Posterior cingulate gyrus (tissue), 11 donors: ENCODE measurements at regions not wholly inside any gene's neighbourhood (a gene's known extent, or its start where the extent isn't known, plus 50 kb on each side); places are given as distances from the start of the nearest gene placed in this dataset.
A peak's percentile ranks its signal among the peaks of the same experiment; 100 is the strongest.
"Not testable (repeated sequence)": the region's sequence is repeated elsewhere in the genome, so short reads cannot be mapped to it uniquely, and the experiment has no call there.

Source experiments
- DNase-seq, 10 donors: peaks; one replicate each; pipeline versions ENCODE4 v3.0.0 to v3.0.0-alpha.2; 2020 to 2021; ENCODE audit warnings: mixed read lengths in 3 of 10
- intact Hi-C: fragments of 100-400 bp; cut with DNase I; formaldehyde crosslinking; loops from one replicate; pipeline ENCODE4 v1.15.1; 2023

- DNase-seq, result no peak
- intact Hi-C loops, result no loop called here
These were observed 97.5 kb downstream of the SH3YL1 start for GRCh38 chr2:166381-166780.

DNA sequence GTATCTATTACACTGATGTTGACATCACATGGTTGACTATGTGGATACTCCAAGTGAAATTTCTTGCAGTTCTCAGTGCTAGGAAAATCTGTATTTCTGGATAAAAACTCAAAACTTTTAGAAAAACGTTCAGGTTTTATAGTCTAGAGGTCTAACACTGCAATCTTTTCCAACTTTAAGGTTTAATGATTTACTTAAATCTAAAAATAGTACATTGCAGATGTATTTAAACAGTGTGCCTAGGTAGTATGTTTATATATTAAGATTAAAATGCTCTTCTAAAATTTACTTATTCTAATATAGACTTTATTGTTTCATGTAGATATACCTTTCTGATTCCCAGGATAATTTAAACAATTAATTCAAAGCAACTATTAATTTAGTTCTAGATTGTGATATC lies 98.3 kb downstream of the SH3YL1 start:
- DNase-seq, result no peak
- intact Hi-C loops, result no loop called here

- no peak for DNase-seq
- intact Hi-C loops, result no loop called here
These were observed 101.1 kb downstream of the SH3YL1 start for GRCh38 chr2:162473-163382.

- no peak for DNase-seq
- intact Hi-C loops, result no loop called here
These were observed 102.1 kb downstream of the SH3YL1 start for GRCh38 chr2:161729-162128.

DNA sequence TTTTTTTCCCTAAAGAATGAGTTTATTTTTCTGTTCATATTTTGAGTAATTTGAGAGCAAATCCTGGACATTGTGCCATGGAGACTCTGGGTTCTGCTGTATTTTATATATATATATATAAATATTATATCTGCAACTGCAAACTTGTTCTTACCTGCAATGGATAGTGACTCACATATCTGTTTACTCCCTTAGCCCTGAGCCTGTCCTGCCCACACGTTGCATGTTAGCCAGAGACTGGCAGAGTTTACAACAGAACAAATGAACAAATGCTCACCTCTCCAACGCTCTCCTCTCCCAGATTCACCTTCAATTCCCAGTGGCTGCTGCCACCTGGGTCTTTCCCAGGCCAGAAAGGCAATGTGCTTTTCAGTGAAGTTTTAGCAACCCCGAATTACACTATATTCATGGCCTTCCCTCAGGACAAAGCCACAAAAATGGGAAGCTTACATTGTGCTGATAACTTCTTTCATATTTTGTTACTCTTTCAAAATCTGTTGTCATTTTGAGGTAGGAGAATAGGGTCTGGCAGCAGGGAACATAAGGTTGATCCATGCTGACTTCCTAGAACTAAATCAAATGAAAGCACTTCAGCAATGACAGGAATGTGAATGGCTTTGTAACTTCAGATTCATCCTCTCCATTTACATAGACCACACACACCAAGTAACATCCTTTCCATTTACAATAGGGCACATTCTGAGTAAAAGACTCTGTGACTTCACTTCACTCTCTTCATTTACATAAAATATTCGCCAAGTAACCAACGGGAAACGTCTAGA lies 105.4 kb upstream of the FAM110C start:
- intact Hi-C loops, result no loop called here
- DNase-seq, result no peak

GRCh38 chr2:145407-145806 lies 99.1 kb upstream of the FAM110C start:
- DNase-seq, result no peak
- intact Hi-C loops, result no loop called here

DNA sequence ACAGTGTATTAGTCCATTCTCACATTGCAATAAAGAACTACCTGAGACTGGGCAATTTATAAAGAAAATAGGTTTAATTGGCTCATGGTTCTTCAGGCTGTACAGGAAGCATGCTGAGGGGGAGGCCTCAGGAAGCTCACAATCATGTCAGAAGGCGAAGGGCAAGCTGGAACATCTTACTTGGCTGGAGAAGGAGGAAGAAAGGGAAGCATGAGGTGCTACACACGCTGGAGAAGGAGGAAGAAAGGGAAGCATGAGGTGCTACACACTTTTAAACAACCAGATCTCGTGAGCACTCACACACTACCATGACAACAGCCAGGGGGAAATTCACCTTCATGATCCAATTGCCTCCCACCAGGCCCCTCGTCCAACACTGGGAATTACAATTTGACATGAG lies 95.3 kb upstream of the FAM110C start:
- intact Hi-C loops, result no loop called here
- no peak for DNase-seq

DNA sequence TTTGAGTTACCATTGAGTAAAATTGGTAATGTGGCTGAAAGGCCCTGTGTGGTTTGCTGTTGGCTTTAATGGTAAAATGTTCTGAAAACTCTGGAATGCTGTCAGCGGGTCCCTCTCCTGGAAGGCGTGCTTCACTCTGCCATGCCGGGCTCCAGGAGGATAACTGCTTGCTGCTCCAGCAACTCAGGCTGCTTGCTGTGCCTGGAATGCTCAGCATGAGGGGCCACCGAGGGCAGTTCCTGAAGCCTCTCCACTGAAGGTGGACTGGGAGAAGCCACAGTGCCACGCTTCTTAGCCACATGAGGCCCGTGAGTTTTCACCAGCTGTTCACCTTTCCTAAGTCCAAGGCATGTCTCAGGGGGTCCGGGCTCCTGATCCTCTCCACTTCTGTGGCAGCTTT lies 90.4 kb upstream of the FAM110C start:
- intact Hi-C loops, result no loop called here

GRCh38 chr2:133675-134593 lies 87.6 kb upstream of the FAM110C start:
- DNase-seq, result peak in 1 of 10 donors; percentile 24
- intact Hi-C loops, result no loop called here

More for the DNA sequence above, 90.4 kb upstream of the FAM110C start:
- no peak for DNase-seq

- intact Hi-C loops, DNase-seq: not testable (repeated sequence)
These were observed 80.5 kb upstream of the FAM110C start for GRCh38 chr2:126769-127168.

GRCh38 chr2:124241-124880 lies 78.1 kb upstream of the FAM110C start:
- no peak for DNase-seq
- intact Hi-C loops, result no loop called here

DNA sequence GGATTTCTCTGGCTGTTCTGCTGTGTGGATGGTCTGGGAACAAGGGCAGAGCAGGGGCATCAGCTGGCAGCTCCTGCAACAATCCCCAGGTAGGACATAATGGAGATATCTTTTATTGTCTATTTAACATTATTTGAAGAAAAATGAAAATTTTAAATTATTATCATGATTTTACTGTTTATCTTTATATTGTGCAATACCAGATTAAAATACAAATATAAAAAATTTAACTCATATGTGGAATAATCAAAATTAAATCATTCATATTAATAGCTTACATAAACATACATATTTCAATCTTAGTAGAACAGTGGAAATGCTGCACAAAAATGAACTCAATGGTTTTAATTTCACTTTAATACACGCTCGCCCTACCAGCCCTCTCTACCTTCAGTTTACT lies 70.6 kb upstream of the FAM110C start:
- no peak for DNase-seq

DNA sequence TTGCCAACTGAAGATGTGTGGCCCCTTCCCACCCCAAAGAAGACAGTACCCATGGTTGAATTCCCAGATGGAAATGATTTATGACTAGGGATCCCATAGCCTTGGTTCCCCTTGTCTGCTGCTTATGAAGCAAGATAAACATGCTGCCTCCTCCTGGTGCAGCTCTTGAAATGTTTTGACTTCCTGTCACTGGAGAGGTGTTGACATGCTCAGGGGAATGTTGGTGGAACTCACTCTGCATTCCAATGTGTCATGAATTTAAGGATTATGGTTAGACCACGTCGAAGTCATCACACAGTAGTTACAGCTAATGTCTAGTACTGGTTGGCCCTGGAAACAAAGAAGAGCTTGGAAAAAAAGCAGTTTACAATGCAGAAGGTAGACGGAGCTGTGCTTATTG lies 69.0 kb upstream of the FAM110C start:
- no peak for DNase-seq
- intact Hi-C loops, result no loop called here

More for the DNA sequence above, 70.6 kb upstream of the FAM110C start:
- intact Hi-C loops, result no loop called here

- no peak for DNase-seq
- intact Hi-C loops, result no loop called here
These were observed 68.3 kb upstream of the FAM110C start for GRCh38 chr2:114616-115015.

GRCh38 chr2:109998-110397 lies 63.7 kb upstream of the FAM110C start:
- intact Hi-C loops, result no loop called here
- DNase-seq, result no peak

- intact Hi-C loops, result no loop called here
- DNase-seq, result no peak
These were observed 62.9 kb upstream of the FAM110C start for GRCh38 chr2:108920-109809.

DNA sequence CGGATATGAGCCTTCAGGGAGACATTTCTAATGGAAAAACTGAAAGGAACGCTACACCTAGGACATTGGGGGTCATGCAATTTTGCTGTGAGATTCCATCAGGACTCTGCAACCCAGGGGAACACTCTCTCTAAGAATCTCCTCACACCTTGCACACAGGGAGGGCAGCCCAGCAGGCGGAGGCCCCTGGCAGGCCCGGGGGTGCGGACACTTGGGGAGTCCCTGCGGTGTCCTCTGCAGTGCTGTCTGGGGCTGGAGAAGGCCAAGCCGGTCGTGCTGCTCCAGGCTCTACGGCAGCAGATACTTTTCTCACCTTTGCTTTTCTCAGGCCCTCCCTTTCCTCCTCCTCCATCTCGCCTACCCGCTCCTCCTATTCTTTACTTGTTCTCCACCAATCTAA lies 54.7 kb upstream of the FAM110C start:
- intact Hi-C loops, result no loop called here

More for the DNA sequence above, 54.7 kb upstream of the FAM110C start:
- DNase-seq, result no peak
